Peyer's patch (tissue), 4 donors: ENCODE measurements at regions not wholly inside any gene's neighbourhood (a gene's known extent, or its start where the extent isn't known, plus 50 kb on each side); places are given as distances from the start of the nearest gene placed in this dataset.

Experiments used
- CTCF ChIP-seq, 6 experiments: fragments of 450-650 bp in 4 of 6; fragments of 200-600 bp in 2 of 6; sonication (generic) in 1 of 6; IDR thresholded peaks; one replicate each; pipeline ENCODE4 v1.5.1; 2017 to 2019; ENCODE audit warnings: antibody characterized with exemption in 6 of 6, mild to moderate bottlenecking in 3 of 6, moderate library complexity in 1 of 6
- POLR2A ChIP-seq, 2 donors: fragments of 450-650 bp; IDR thresholded peaks; one replicate each; pipeline ENCODE4 v1.5.1; 2017; ENCODE audit warnings: antibody characterized with exemption in 2 of 2, mild to moderate bottlenecking in 2 of 2, moderate library complexity in 2 of 2

GRCh38 chr3:8253201-8253600, 248.4 kb upstream of the LMCD1 start:
- TF ChIP-seq POLR2A (IDR thresholded peaks at IDR 0.05) = no peak
- TF ChIP-seq CTCF (IDR thresholded peaks at IDR 0.05) = no peak
